RWPE1 (cell line): ENCODE measurements at regions not wholly inside any gene's neighbourhood (a gene's known extent, or its start where the extent isn't known, plus 50 kb on each side); places are given as distances from the start of the nearest gene placed in this dataset.

Source experiments
- CTCF ChIA-PET: fragments of 350-600 bp; sonication (Branson Sonifier 250); formaldehyde crosslinking; extraction: SDS; loops from one replicate; lab custom pipeline; 2021; lab: Yijun Ruan, JAX
- POLR2A ChIA-PET: fragments of 400-600 bp; formaldehyde crosslinking; extraction: SDS; loops from one replicate; lab custom pipeline; 2020; ENCODE audit warnings: antibody characterized with exemption; ENCODE audit not compliant: low non-redundant PET; lab: Yijun Ruan, JAX
- DNase-seq: peaks from one replicate; pipeline ENCODE4 v3.0.0; 2012; ENCODE audit warnings: low spot score
- H3K27ac ChIP-seq: fragments of 450-650 bp; 2 replicates; pipeline ENCODE4 v1.5.1; 2017
- CTCF ChIP-seq: fragments of 450-650 bp; conservative IDR thresholded peaks from 2 replicates; pipeline ENCODE4 v1.5.1; 2017; ENCODE audit warnings: low read depth, mild to moderate bottlenecking

- H3K27ac ChIP-seq, result no peak overlapping the region
- ChIA-PET POLR2A (no interaction called here), CTCF (interaction anchor here (0.7 kb wide), 1 partner anchor 307 kb away, joined by 4 read pairs; no protein-coding TSS in a partner anchor)
- TF ChIP-seq CTCF, result no peak
- no peak for DNase-seq
Measured at GRCh38 chr7:84916161-84916560, 270.7 kb downstream of the SEMA3D start.

GRCh38 chr7:84914598-84914997 is 272.3 kb downstream of the SEMA3D start:
- CTCF ChIA-PET, result interaction anchor here (0.5 to 0.6 kb wide), 2 partner anchors 12 to 1769 kb away, joined by 3 to 6 read pairs; no protein-coding TSS in a partner anchor
- no peak for DNase-seq
- no peak overlapping the region for H3K27ac ChIP-seq
- no peak for TF ChIP-seq CTCF
- POLR2A ChIA-PET, result no interaction called here

GRCh38 chr7:84913731-84914130 is 273.1 kb downstream of the SEMA3D start:
- ChIA-PET CTCF (interaction anchor here (0.6 kb wide), 1 partner anchor 23 kb away, joined by 3 read pairs; no protein-coding TSS in a partner anchor), POLR2A (no interaction called here)

GRCh38 chr7:84912993-84913635 is 273.7 kb downstream of the SEMA3D start:
- DNase-seq, result no peak
- TF ChIP-seq CTCF, result no peak
- ChIA-PET CTCF (no interaction called here), POLR2A (no interaction called here)
- no peak overlapping the region for H3K27ac ChIP-seq

More at GRCh38 chr7:84913731-84914130, 273.1 kb downstream of the SEMA3D start:
- H3K27ac ChIP-seq, result no peak overlapping the region
- DNase-seq, result no peak
- no peak for TF ChIP-seq CTCF

- no peak for TF ChIP-seq CTCF
- CTCF ChIA-PET, result interaction anchor here (0.6 kb wide), 1 partner anchor 19 kb away, joined by 3 read pairs; no protein-coding TSS in a partner anchor
- POLR2A ChIA-PET, result no interaction called here
- H3K27ac ChIP-seq, result no peak overlapping the region
- DNase-seq, result no peak
Measured at GRCh38 chr7:84912537-84912936, 274.3 kb downstream of the SEMA3D start.

- no peak for TF ChIP-seq CTCF
- ChIA-PET CTCF (interaction anchor here (0.6 kb wide), 1 partner anchor 20 kb away, joined by 3 read pairs; no protein-coding TSS in a partner anchor), POLR2A (no interaction called here)
- H3K27ac ChIP-seq, result no peak overlapping the region
- no peak for DNase-seq
Measured at GRCh38 chr7:84912018-84912417, 274.8 kb downstream of the SEMA3D start.
